ENCODE measurements at regions not wholly inside any gene's neighbourhood (a gene's known extent, or its start where the extent isn't known, plus 50 kb on each side); places are given as distances from the start of the nearest gene placed in this dataset.
"Not testable (repeated sequence)": the region's sequence is repeated elsewhere in the genome, so short reads cannot be mapped to it uniquely, and the experiment has no call there.

- DNase-seq: no peak
- in situ Hi-C loops (cut with MboI; ENCODE audit: low pct_unique_long_range_greater_than_20kb, low sequenced_read_pairs): no loop called here
These were observed 147.3 kb downstream of the DLL1 start for GRCh38 chr6:170143401-170144150.

- in situ Hi-C loops (cut with MboI; ENCODE audit: low pct_unique_long_range_greater_than_20kb, low sequenced_read_pairs): no loop called here
- no peak for DNase-seq
These were observed 148.3 kb downstream of the DLL1 start for GRCh38 chr6:170142559-170142958.

- DNase-seq; in situ Hi-C loops (cut with MboI; ENCODE audit: low pct_unique_long_range_greater_than_20kb, low sequenced_read_pairs): not testable (repeated sequence)
These were observed 149.8 kb downstream of the DLL1 start for GRCh38 chr6:170141061-170141460.

GRCh38 chr6:170140129-170140528 lies 150.7 kb downstream of the DLL1 start:
- no peak for DNase-seq
- in situ Hi-C loops (cut with MboI; ENCODE audit: low pct_unique_long_range_greater_than_20kb, low sequenced_read_pairs): no loop called here

GRCh38 chr6:170139531-170139930 lies 151.3 kb downstream of the DLL1 start:
- DNase-seq: no peak
- in situ Hi-C loops (cut with MboI; ENCODE audit: low pct_unique_long_range_greater_than_20kb, low sequenced_read_pairs): no loop called here

GRCh38 chr6:170139046-170139445 lies 151.8 kb downstream of the DLL1 start:
- in situ Hi-C loops (cut with MboI; ENCODE audit: low pct_unique_long_range_greater_than_20kb, low sequenced_read_pairs): not testable (repeated sequence)

GRCh38 chr6:170137911-170138910 lies 152.7 kb downstream of the DLL1 start:
- in situ Hi-C loops (cut with MboI; ENCODE audit: low pct_unique_long_range_greater_than_20kb, low sequenced_read_pairs): no loop called here
- no peak for DNase-seq

More at GRCh38 chr6:170139046-170139445, 151.8 kb downstream of the DLL1 start:
- DNase-seq: not testable (repeated sequence)

GRCh38 chr6:170137176-170137891 lies 153.5 kb downstream of the DLL1 start:
- in situ Hi-C loops (cut with MboI; ENCODE audit: low pct_unique_long_range_greater_than_20kb, low sequenced_read_pairs): no loop called here
- peak; percentile 39 for DNase-seq

GRCh38 chr6:170136541-170137175 lies 154.2 kb downstream of the DLL1 start:
- in situ Hi-C loops (cut with MboI; ENCODE audit: low pct_unique_long_range_greater_than_20kb, low sequenced_read_pairs): no loop called here
- DNase-seq: no peak

- in situ Hi-C loops (cut with MboI; ENCODE audit: low pct_unique_long_range_greater_than_20kb, low sequenced_read_pairs): no loop called here
- DNase-seq: no peak
These were observed 154.9 kb downstream of the DLL1 start for GRCh38 chr6:170135821-170136471.

- DNase-seq: no peak
- in situ Hi-C loops (cut with MboI; ENCODE audit: low pct_unique_long_range_greater_than_20kb, low sequenced_read_pairs): no loop called here
These were observed 155.4 kb downstream of the DLL1 start for GRCh38 chr6:170135461-170135820.

GRCh38 chr6:170134471-170135440 lies 156.1 kb downstream of the DLL1 start:
- DNase-seq: no peak
- in situ Hi-C loops (cut with MboI; ENCODE audit: low pct_unique_long_range_greater_than_20kb, low sequenced_read_pairs): no loop called here

- DNase-seq: no peak
- in situ Hi-C loops (cut with MboI; ENCODE audit: low pct_unique_long_range_greater_than_20kb, low sequenced_read_pairs): no loop called here
These were observed 156.8 kb downstream of the DLL1 start for GRCh38 chr6:170134031-170134470.

- in situ Hi-C loops (cut with MboI; ENCODE audit: low pct_unique_long_range_greater_than_20kb, low sequenced_read_pairs): no loop called here
- no peak for DNase-seq
These were observed 158.3 kb downstream of the DLL1 start for GRCh38 chr6:170132561-170132991.

- no peak for DNase-seq
- in situ Hi-C loops (cut with MboI; ENCODE audit: low pct_unique_long_range_greater_than_20kb, low sequenced_read_pairs): no loop called here
These were observed 158.8 kb downstream of the DLL1 start for GRCh38 chr6:170132011-170132521.

GRCh38 chr6:170131351-170131750 lies 159.5 kb downstream of the DLL1 start:
- DNase-seq: no peak
- in situ Hi-C loops (cut with MboI; ENCODE audit: low pct_unique_long_range_greater_than_20kb, low sequenced_read_pairs): no loop called here

- in situ Hi-C loops (cut with MboI; ENCODE audit: low pct_unique_long_range_greater_than_20kb, low sequenced_read_pairs): no loop called here
- DNase-seq: no peak
These were observed 160.1 kb downstream of the DLL1 start for GRCh38 chr6:170130771-170131241.
